DMS53 treated with DMSO at 0.1 percent for 48 hours (cell line): ENCODE measurements at regions not wholly inside any gene's neighbourhood (a gene's known extent, or its start where the extent isn't known, plus 50 kb on each side); places are given as distances from the start of the nearest gene placed in this dataset.

Experiments used
- DNase-seq: peaks from one replicate; lab custom pipeline; 2025; ENCODE audit not compliant: unreplicated experiment; lab: John Stamatoyannopoulos, UW

DNA sequence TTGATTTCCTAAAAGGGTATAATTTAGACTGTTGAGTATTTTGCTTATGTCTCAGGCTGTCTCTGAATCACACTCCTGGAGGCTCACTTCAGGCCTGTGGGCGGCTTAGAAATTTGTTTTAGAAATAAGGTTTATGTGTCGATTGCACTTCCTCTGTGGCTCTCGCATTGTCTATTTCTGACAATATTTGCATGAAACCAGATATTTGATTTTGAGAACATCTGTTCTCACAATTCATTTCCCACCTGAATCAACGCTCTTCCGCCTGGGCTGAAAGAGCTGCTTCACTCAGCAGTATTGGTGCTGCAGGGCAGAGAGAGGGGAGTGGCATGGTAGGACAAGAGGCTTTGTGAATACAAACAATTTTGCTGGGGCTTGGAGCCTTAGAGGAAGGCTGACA lies 262.0 kb downstream of the ADRA2A start:
- DNase-seq: no peak

DNA sequence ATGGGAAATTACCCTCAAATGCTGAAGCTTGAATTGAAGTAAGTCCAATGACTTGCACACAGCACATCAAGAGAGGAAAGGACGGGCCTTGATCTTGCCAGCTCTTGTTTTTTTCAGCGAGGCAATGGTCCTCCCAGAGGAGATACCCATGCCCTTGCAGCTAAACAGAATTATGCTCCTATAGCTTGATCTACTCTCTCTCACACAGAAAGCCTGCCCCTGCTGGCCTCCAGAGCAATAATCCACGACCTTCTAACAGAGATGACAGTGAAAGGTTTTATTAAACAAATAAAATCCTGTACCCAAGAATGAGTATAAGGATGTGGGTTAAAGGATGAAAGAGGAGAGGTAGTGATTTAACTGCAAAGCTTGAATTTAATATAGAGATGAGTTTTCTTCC lies 268.0 kb downstream of the ADRA2A start:
- no peak for DNase-seq

DNA sequence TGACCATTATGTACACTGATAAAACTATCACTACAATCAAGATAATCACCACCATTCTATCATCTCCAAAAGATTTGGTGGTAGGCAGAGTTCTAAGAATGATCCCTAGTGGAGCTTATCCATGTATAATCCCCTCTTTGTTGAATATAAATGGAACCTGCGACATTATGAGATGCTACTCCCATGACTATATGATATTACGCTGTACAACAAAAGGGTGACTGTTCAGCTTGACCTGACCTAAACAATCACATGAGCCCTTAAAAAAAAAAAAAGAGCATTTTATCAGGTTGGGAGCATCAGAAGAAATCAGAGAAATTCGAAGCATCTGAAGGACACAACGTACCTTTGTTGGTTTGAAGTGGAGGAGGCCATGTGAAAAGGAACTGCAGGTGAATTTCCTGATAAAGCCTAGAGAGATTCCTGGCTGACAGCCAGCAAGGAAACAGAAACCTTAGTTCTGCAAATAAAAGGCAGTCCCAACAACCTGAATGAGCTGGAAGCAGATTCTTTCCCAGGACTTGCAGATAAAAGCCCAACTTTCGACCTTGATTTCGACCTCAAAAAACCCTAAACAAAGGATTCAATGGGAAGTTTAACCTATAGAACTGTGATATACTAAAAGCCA lies 270.7 kb downstream of the ADRA2A start:
- DNase-seq: peak; percentile 65

DNA sequence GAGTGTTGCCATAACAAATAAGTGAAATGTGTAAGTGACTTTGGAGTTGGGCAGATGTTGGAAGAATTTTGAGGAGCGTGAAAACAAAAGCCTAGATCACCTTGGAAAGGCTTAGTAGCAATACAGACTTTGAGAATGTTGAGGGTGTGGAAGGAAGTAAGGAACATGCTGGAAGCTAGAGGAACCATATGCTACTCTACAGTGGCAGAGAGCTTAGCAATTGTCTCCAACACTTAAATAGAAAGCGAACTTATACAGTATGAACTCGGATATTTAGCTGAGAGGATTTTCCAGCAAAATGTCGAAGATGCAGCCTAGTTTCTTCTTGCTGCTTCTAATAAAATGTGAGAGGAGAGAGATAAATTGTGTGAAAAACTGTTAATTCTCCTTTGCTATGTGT lies 271.2 kb downstream of the ADRA2A start:
- no peak for DNase-seq

DNA sequence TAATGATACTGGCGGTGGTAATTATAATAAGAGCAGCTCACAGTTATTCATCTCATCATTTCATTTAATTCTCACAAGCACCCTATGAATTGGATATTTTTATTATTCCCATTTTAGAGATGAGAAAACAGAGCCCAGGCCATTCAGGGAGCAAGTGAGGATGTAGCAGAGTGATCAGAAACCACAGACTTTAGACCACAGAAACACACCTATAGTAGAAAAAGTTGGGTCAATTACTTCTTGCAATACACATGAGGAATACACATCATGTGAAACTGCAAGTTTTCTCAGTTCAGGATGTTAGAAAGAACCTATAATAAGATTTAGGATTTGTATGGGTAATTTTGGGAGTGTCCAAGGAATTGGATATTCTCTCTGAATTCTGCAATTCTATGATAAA lies 278.0 kb downstream of the ADRA2A start:
- no peak for DNase-seq

DNA sequence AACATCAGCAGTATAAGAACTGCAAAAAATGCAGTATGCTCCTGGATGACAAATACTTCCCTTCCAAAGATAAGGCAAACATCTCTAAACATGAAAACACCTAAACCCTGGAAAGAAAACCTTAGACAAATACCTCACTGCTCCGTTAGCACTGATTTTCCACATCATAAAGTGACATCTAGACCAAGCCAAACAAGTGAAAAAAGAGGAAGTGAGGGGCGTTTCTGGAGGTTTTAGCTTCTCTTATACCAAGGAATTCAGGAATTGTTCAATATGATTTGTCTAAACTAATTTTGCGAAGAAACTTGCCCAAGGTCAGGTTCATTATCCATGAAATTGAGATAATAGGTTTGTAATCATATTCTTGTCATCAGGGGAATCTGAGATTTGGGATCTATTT lies 279.7 kb downstream of the ADRA2A start:
- no peak for DNase-seq

DNA sequence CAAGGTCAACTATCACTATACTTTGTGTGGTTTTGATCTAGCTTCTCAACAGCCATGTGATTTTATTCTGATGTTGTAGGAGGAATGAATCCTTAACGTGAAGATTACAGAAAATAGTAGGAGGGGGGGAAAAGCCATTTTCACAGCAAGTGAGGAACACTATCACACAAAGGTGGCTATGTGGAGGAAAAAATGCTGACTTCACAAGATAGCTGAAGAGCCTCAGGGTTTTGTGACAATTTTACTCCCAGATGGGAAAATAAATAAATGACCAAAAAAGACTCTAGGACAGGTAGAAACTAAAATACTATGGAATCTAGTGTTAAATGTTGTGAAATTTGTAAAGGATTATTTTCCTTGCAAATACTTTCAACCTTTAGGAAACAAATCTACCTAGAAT lies 281.0 kb downstream of the ADRA2A start:
- DNase-seq: no peak

DNA sequence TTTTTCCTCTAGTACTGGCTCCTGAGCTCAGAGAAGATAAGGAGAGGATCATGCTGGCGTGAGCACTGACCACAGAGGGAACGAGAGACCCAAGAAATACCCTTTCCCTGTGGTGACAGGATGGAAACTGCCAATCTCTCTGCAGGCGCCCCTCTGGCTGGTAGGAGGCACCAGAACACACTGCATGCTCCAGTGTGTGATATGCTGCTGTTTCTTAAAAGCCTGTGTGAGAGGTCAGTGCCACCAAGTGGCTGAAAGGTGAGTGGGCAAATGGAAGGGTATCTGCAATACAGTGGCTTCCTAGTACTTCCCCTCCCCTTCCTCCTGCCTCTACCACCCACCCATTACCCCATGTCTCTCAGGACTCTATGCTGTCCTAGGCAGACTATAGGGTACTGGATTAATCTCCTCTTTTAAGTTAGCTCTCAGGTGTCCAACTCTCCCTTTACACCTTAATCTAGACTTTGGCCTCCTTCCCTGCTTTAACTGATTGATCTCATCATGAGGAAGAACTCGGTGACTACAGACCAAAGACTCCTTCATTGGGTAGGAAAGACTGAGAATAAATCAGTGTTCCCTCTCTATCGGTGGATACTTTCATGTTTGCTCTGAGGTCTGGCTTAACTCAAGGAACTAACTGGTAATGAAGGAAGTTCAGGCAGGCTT lies 283.6 kb downstream of the ADRA2A start:
- peak; percentile 70 for DNase-seq

DNA sequence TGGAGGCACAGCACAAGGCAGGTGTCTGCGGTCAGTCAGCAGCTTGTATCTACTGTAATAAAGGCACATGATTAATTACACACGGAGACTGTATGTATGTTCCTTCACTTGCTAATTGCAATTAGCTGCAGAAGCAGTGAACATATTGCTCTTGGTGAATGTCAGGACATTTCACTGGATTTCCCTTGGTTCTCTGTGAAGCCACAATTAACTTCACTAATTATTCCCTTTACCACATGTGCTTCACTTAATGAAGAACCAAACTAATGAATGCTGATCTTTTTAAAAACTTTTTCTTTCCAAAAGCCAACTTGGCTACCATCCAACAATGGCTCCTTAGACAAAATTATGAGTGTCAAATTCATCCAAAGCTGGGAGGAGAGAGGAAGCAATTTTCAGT lies 290.7 kb downstream of the ADRA2A start:
- no peak for DNase-seq

DNA sequence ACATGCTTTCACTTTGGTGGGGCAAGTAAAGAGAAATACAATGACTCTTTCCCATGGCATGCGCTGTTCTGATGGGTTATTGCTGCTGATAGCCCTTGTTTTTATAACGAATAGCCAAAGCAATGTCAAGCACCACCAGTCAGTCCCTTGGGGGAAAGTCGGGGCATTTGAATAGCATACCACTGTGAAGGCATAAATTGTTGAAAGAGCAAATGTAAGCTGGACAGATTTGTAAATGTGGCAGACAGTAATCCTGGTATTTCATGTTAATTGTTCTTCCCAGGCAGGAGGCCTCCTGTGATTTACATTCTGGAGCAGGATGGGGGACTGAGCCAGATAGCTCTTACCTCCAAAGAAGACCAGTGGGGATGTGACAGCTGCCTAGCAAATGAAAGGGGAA lies 293.3 kb downstream of the ADRA2A start:
- no peak for DNase-seq

DNA sequence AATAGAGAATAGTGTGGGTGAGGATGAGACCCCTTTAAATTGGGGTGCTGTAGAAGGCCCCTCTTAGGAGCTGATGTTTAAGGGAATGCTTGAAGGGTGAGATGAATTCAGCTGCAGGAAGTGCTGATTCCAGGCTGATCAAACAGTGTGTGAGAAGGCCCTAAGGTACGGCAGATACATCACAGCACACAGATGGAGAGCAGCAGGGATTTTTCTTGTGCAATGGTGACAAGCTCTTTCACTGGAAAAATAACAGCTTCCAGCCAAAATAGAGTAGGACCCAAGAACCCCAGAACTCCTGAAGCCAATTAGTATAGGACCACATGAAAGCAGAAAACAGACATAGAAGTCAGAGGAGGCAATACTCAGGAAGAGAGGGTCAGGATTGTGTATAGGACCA lies 296.9 kb downstream of the ADRA2A start:
- DNase-seq: no peak

DNA sequence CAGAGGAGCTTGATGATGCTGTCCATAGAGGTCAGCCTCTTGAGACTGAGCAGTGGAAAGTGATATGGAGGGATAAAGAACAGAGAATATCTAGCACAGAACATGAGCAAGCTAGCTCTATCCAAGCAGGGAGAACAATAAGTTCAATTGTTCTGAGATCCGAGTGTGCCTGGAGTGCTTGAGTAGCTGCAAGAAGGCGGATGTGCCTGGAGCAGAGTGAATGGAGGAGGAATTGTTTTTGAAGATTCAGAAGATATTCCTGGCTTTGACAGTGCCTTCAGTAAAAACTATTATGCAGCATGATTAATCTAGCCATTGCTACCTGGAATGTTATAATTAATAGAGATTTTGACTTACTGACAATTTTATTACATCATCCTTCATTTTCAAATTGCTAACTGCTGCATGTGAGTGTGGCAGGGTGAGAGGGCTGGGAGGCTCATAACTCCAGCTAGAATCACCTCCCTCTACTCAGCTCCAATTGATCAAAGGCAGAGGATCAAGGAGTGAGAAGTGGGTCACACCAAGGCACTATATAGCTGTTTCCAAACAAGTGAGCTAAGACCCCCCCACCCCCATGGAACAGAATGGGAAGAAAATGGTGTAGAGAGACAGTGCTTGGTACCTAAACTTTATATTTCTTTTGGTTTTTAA lies 302.8 kb downstream of the ADRA2A start:
- no peak for DNase-seq

DNA sequence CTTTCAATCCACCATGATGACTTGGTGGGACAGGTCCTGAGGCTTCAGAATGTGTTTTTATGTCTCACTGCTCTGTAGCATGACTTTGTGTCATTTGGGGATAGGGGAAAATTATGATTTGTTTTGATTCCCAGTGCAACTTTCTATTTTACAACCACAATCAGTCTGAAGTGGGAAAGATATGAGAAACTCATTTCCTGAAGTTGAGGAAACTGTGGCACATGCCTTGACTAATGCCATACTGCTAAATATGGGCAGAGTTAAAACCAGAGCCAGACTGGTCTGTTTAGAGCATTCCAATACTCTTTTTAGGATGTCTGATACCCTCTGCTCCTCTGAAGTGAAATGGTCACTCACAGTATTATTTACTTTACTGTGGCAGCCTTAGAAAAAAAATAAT lies 307.7 kb downstream of the ADRA2A start:
- DNase-seq: no peak

DNA sequence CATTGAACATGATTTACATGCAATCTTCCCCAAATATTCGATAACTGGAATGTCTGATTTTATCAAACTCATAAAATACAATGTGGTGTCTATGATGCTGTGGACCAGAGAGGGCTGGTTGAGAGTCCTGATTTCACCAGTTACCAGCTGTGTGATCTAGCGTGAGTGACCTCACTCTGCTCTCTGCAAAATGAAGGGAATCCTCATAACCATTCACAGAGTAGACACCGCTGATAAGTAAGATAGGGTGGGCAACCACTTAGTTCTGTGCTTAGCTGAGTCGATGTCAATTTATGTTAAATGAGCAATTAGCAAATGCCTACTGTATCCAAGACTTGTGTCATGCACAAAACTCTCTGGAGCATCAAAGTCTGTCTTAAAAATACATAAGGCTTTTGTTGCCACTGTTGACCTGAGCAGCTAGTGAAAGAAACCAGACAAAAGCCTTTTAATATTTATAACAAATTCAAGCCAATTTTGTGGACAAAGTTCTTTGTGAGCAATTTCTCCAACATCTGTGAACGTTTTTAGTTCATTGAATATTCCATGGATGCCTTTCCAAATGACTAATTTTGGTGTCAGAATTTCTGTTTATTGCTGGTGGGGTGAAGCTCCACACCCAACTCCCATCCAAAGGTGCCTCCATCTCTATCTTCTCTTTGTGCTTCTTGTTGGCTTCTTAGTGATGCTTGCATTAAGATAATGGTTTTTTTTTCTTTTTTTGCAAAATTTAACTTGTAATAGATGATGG lies 314.2 kb downstream of the ADRA2A start:
- DNase-seq: no peak

DNA sequence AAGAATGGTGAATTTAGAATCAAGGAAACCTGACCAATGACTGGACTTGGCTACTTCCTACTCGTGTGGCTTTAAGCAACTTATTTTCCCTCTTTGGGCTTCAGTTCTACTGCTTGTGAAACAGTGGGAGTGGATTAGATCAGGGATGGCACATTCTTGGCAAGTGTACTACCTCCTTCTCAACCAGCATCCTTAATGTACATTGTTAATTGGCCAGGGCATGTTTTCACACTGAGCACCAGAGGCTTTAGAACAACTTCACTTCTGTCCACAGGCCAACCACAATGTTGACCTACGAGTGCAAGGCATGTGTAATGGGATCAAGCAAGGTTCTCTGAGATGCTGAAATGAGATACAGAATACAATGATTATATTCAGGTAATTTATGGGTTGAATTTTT lies 315.3 kb downstream of the ADRA2A start:
- DNase-seq: no peak

DNA sequence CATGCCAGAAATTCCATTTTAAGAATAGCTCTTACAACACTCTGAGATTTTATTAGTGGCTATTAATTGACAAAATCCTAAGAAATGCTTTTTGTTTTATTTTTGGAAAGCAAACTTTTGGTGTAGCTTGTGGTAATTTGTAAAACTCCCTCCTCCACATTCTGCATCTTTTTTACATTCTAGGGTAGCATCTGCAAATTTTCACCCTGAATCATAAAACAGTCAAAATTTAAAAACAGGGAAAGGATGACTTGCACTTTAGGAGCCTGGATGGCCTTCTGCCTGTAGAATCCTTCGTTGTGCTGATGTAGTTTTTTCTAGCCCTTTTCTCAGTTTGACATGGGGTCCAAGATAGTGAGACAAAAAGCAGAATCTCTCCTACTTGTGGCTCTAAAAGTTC lies 316.1 kb downstream of the ADRA2A start:
- no peak for DNase-seq

DNA sequence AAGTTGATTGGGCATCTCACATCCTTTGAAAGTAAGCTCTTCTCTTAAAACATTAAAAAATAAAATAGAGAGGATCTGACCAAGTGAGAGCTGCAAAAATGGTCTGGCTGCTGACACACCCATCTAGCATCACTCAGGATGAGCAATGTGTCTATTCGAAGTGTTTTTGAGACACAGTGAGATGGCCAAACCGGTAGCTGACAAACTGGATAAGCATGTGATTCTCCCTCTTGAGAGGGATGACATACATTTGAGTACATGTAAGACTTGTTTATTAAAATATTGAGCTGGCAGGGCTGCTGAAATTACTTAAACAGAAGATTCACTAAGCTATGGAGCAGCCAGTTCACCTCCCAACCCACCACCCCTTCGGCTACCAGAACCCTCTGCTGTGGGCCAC lies 333.9 kb downstream of the ADRA2A start:
- DNase-seq: no peak

DNA sequence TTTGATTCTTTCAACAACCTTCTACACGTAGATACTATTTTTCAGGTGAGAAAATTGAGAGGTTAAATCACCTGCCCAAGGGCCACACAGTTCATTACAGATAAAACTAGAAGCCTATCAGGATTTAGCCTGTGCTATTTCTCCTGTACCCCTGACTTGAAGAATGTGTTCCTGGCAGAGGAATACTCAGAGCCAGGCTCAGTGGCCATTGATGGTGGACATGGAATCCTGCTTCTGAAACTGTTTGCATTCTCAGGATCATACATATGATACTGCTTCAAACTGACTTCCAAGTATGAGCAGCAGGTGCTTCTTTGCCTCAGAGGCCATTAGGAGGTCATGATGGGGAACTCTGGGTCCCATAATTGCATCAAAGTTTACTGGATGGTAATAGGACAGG lies 348.6 kb downstream of the ADRA2A start:
- no peak for DNase-seq

DNA sequence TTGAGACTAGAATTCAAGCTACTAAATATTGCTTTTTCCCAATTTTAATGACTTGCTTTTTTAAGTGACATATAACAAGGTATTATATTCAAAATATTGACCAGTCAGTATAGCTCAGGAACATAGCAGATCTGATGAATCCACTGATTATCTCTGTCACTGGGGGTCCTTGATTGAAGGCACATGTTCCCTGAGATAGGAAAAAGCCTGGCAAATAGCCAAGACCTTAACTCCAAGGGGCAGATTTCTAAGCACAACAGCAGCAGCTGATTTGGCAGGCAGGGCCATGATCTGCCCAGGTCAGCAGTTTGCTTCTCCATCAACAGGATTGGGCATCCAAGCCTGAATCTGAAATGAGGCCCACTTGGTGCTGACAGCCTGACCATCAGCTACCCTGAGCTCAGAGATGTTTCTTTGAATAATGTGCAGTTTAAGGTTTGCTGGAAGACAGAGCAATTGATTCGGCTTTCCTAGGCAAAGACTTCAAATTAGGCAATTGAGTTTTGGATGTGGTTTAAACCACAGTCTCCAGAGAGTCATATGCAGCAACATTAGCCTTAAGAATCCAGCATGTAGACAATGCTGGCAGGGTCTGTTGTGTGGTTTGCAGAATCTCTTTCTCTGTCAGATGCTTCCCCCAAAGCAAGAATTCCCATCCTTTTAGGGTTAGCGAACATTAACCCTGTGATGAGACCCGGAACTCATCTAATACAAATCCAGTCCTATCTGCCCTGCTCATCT lies 352.6 kb downstream of the ADRA2A start:
- DNase-seq: no peak

DNA sequence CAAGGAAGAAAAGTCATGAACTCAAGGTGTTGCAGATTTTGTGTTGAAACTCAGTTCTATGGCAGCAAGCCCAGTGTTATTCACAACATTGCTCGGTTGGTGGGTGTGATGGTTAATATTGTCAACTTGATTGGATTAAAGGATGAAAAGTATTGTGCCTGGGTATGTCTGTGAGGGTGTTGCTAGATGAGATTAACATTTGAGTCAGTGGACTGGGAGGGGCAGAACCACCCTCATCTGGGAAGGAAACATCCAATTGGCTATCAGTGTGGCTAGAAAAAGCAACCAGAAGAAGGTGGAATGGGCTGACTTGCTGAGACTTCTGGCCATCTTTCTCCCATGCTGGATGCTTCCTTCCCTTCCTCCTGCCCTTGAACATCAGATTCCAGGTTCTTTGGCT lies 353.2 kb downstream of the ADRA2A start:
- no peak for DNase-seq

DNA sequence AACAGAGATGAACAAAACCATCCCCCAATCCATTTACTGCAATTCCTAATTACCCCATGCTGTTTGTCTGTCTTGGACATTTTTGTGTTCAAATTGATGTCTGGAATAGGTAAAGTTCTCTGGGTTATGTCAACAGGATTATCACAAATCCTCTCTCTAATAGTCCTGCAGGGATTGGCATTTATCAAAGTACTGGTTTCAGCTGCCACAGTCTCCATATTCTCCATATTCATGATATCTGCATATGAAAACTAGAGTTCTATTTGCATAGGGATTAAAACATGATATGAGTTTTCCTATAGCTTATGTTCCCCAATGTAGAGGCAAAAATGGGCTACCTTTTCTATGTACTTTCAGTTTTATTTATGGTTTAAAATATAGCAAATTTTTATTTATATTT lies 355.8 kb downstream of the ADRA2A start:
- no peak for DNase-seq
